ENCODE measurements at regions not wholly inside any gene's neighbourhood (a gene's known extent, or its start where the extent isn't known, plus 50 kb on each side); places are given as distances from the start of the nearest gene placed in this dataset.
"Not testable (repeated sequence)": the region's sequence is repeated elsewhere in the genome, so short reads cannot be mapped to it uniquely, and the experiment has no call there.

GRCh38 chr12:59517522-59517921 is 78.3 kb upstream of the SLC16A7 start:
- no peak for DNase-seq

GRCh38 chr12:59500915-59501314 is 94.9 kb upstream of the SLC16A7 start:
- DNase-seq = no peak

GRCh38 chr12:59500335-59500734 is 95.5 kb upstream of the SLC16A7 start:
- DNase-seq = no peak

- no peak for DNase-seq
These were observed 96.1 kb upstream of the SLC16A7 start for GRCh38 chr12:59499774-59500173.

- DNase-seq = no peak
These were observed 101.2 kb upstream of the SLC16A7 start for GRCh38 chr12:59494617-59495016.

- no peak for DNase-seq
These were observed 104.0 kb upstream of the SLC16A7 start for GRCh38 chr12:59491877-59492276.

GRCh38 chr12:59486827-59487226 is 109.0 kb upstream of the SLC16A7 start:
- DNase-seq = no peak

GRCh38 chr12:59484575-59484974 is 111.3 kb upstream of the SLC16A7 start:
- no peak for DNase-seq

- DNase-seq = not testable (repeated sequence)
These were observed 121.6 kb upstream of the SLC16A7 start for GRCh38 chr12:59474236-59474635.

GRCh38 chr12:59472273-59472672 is 123.6 kb upstream of the SLC16A7 start:
- no peak for DNase-seq

GRCh38 chr12:59459966-59460660 is 135.7 kb upstream of the SLC16A7 start:
- no peak for DNase-seq

GRCh38 chr12:59453475-59453874 is 142.4 kb upstream of the SLC16A7 start:
- DNase-seq = no peak

GRCh38 chr12:59452746-59453145 is 143.1 kb upstream of the SLC16A7 start:
- DNase-seq = no peak

GRCh38 chr12:59452259-59452658 is 143.6 kb upstream of the SLC16A7 start:
- DNase-seq = no peak

- no peak for DNase-seq
These were observed 149.7 kb upstream of the SLC16A7 start for GRCh38 chr12:59446116-59446515.

- no peak for DNase-seq
These were observed 150.9 kb upstream of the SLC16A7 start for GRCh38 chr12:59444932-59445331.

GRCh38 chr12:59432057-59432456 is 163.8 kb upstream of the SLC16A7 start:
- DNase-seq = no peak

GRCh38 chr12:59431266-59431665 is 164.6 kb upstream of the SLC16A7 start:
- no peak for DNase-seq

- no peak for DNase-seq
These were observed 166.1 kb upstream of the SLC16A7 start for GRCh38 chr12:59429766-59430165.

GRCh38 chr12:59425798-59426197 is 170.0 kb upstream of the SLC16A7 start:
- DNase-seq = no peak

- DNase-seq = not testable (repeated sequence)
These were observed 171.2 kb upstream of the SLC16A7 start for GRCh38 chr12:59424666-59425065.

- DNase-seq = no peak
These were observed 181.8 kb upstream of the SLC16A7 start for GRCh38 chr12:59414051-59414450.

GRCh38 chr12:59408431-59408830 is 187.4 kb upstream of the SLC16A7 start:
- DNase-seq = no peak

- DNase-seq = no peak
These were observed 188.0 kb upstream of the SLC16A7 start for GRCh38 chr12:59407799-59408198.

- DNase-seq = no peak
These were observed 189.8 kb upstream of the SLC16A7 start for GRCh38 chr12:59405992-59406391.
